Stomach (tissue), 8 donors: ENCODE measurements at regions not wholly inside any gene's neighbourhood (a gene's known extent, or its start where the extent isn't known, plus 50 kb on each side); places are given as distances from the start of the nearest gene placed in this dataset.

Experiments
- DNase-seq, 2 donors: peaks; one replicate each; pipeline versions ENCODE4 v3.0.0 to v3.0.0-alpha.2; 2013 to 2019
- H3K27ac ChIP-seq, 5 donors: fragments of 200-600 bp in 4 of 5; sonication (generic) in 4 of 5; one replicate each; pipeline ENCODE4 v1.5.1; 2013 to 2019; ENCODE audit warnings: mild to moderate bottlenecking in 1 of 5, moderate library complexity in 1 of 5
- H3K27me3 ChIP-seq, 3 donors: fragments of 200-600 bp; sonication (generic); one replicate each; pipeline ENCODE4 v1.5.1; 2017 to 2019; ENCODE audit warnings: mixed run types in 1 of 3
- H3K36me3 ChIP-seq, 4 donors: fragments of 200-600 bp; sonication (generic); 1 replicate in 3 of 4; 2 replicates in 1 of 4; pipeline ENCODE4 v1.5.1; 2016 to 2019
- H3K4me1 ChIP-seq, 4 donors: fragments of 200-600 bp; sonication (generic); one replicate each; pipeline ENCODE4 v1.5.1; 2016 to 2019
- H3K4me3 ChIP-seq, 4 donors: fragments of 200-600 bp; sonication (generic) in 3 of 4; one replicate each; pipeline ENCODE4 v1.5.1; 2016 to 2019; ENCODE audit warnings: mild to moderate bottlenecking in 1 of 4
- H3K9me3 ChIP-seq, 4 donors: fragments of 200-600 bp; sonication (generic); one replicate each; pipeline ENCODE4 v1.5.1; 2016 to 2019
- EP300 ChIP-seq: sonication (generic); formaldehyde crosslinking; IDR thresholded peaks from one replicate; pipeline ENCODE4 v1.6.1; 2017; ENCODE audit warnings: antibody characterized with exemption
- POLR2A ChIP-seq, 4 donors: fragments of 450-650 bp; IDR thresholded peaks; one replicate each; pipeline ENCODE4 v1.6.1; 2016; ENCODE audit warnings: antibody characterized with exemption in 4 of 4, control low read depth in 2 of 4, mild to moderate bottlenecking in 1 of 4, moderate library complexity in 1 of 4
- POLR2AphosphoS5 ChIP-seq, 3 donors: sonication (generic); formaldehyde crosslinking; IDR thresholded peaks; one replicate each; pipeline ENCODE4 v1.6.1; 2016; ENCODE audit warnings: antibody characterized with exemption in 3 of 3
- WGBS, 5 donors: extraction: QIAGEN DNeasy Blood & Tissue Kit in 3 of 5; methylation state at CpG; one replicate each; pipeline versions ENCODE4 v1.1.5 to v1.1.7; 2013 to 2018; 5-methylcytosine and 5-hydroxymethylcytosine counted together
- intact Hi-C: fragments of 100-400 bp; cut with DNase I; formaldehyde crosslinking; loops from one replicate; pipeline ENCODE4 v1.15.1; 2023; ENCODE audit warnings: low total_unique reads
- TF ChIP-seq, protein P1 (sequence below), 7 experiments: fragments of 450-650 bp in 4 of 7; fragments of 200-600 bp in 3 of 7; sonication (generic) in 3 of 7; IDR thresholded peaks; one replicate each; pipeline ENCODE4 v1.5.1; 2016 to 2019; ENCODE audit warnings: antibody characterized with exemption in 7 of 7, control low read depth in 2 of 7, mild to moderate bottlenecking in 1 of 7
- donor health status: healthy with polysubstance abuse.
- donor health status: Bipolar disorder and iron deficiency.
- donor health status: healthy.

- no peak overlapping the region for H3K27ac ChIP-seq
- TF ChIP-seq, protein P1, sequence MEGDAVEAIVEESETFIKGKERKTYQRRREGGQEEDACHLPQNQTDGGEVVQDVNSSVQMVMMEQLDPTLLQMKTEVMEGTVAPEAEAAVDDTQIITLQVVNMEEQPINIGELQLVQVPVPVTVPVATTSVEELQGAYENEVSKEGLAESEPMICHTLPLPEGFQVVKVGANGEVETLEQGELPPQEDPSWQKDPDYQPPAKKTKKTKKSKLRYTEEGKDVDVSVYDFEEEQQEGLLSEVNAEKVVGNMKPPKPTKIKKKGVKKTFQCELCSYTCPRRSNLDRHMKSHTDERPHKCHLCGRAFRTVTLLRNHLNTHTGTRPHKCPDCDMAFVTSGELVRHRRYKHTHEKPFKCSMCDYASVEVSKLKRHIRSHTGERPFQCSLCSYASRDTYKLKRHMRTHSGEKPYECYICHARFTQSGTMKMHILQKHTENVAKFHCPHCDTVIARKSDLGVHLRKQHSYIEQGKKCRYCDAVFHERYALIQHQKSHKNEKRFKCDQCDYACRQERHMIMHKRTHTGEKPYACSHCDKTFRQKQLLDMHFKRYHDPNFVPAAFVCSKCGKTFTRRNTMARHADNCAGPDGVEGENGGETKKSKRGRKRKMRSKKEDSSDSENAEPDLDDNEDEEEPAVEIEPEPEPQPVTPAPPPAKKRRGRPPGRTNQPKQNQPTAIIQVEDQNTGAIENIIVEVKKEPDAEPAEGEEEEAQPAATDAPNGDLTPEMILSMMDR (IDR thresholded peaks at IDR 0.05) = no peak
- no peak for TF ChIP-seq POLR2A (IDR thresholded peaks at IDR 0.05)
- TF ChIP-seq EP300 = no peak
- no peak overlapping the region for H3K4me3 ChIP-seq
- no peaks in the 10 kb centered on the region for H3K4me1 ChIP-seq
- intact Hi-C loops = no loop called here
- H3K9me3 ChIP-seq = no peaks in the 10 kb centered on the region
- 40 to 58% (median 48%) methylated on average over 1 of the region's 1 CpG for WGBS, 5 donors
- H3K36me3 ChIP-seq = no peaks in the 10 kb centered on the region
- H3K27me3 ChIP-seq = no peaks in the 10 kb centered on the region
- no peak for DNase-seq
Observed at GRCh38 chr3:106114220-106114619, 245.4 kb upstream of the CBLB start.

DNA sequence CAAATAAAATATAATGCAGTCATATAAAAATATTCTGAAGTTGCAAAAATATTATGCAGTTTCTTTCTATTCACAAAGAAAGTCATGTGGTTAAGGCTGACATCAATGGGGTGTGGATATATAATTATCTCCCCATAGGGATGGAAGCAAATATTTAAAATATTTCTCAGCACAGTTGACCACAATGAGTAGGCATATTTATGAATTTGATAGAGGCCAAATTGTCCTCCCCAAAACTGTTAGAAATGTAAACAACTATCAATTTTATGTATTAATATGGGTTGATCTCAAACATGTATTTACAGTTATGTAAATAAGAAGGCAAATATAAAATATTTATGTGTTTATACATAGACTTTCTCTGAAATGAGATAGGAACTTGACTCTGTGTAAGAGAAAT lies 246.0 kb upstream of the CBLB start:
- Histone ChIP-seq H3K27me3 (no peaks in the 10 kb centered on the region), H3K27ac (no peak overlapping the region), H3K9me3 (no peaks in the 10 kb centered on the region), H3K4me1 (no peaks in the 10 kb centered on the region), H3K36me3 (no peaks in the 10 kb centered on the region), H3K4me3 (no peak overlapping the region)
- no peak for DNase-seq
- intact Hi-C loops = no loop called here
- TF ChIP-seq, protein P1 (IDR thresholded peaks at IDR 0.05) = no peak
- TF ChIP-seq POLR2AphosphoS5 (IDR thresholded peaks at IDR 0.05) = no peak
- no peak for TF ChIP-seq EP300
- no peak for TF ChIP-seq POLR2A (IDR thresholded peaks at IDR 0.05)

DNA sequence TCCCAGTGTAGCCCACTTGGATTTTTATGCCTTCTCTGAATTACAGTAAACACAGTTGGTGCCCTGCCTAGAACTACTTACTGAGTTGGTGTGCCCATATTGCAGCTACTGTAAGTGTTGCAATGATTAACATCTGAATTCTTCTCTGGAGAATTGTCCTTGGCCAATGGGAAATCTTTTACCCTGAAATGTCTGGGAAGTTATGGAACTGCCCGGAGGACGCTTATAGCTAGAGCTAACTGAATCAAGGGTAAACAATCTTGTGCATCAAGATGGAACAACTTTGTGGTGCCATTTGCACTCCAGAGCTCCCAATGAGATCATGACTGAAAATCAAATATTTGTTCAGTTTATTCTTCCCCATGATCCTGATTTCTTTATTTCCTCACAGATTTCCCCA lies 246.7 kb upstream of the CBLB start:
- Histone ChIP-seq H3K36me3 (no peaks in the 10 kb centered on the region), H3K27me3 (no peaks in the 10 kb centered on the region), H3K4me1 (no peaks in the 10 kb centered on the region), H3K27ac (no peak overlapping the region), H3K9me3 (no peaks in the 10 kb centered on the region), H3K4me3 (no peak overlapping the region)
- TF ChIP-seq POLR2AphosphoS5 (IDR thresholded peaks at IDR 0.05) = no peak
- TF ChIP-seq, protein P1 (IDR thresholded peaks at IDR 0.05) = no peak
- no peak for TF ChIP-seq POLR2A (IDR thresholded peaks at IDR 0.05)
- TF ChIP-seq EP300 = no peak
- intact Hi-C loops = no loop called here
- WGBS, 5 donors = 91 to 96% (median 93%) methylated on average over 2 of the region's 2 CpGs
- DNase-seq = no peak

- Histone ChIP-seq H3K4me1 (no peaks in the 10 kb centered on the region), H3K9me3 (no peaks in the 10 kb centered on the region), H3K27ac (no peak overlapping the region), H3K4me3 (no peak overlapping the region), H3K27me3 (no peaks in the 10 kb centered on the region), H3K36me3 (no peaks in the 10 kb centered on the region)
- TF ChIP-seq POLR2A (IDR thresholded peaks at IDR 0.05) (no peak), POLR2AphosphoS5 (IDR thresholded peaks at IDR 0.05) (no peak), EP300 (no peak)
- no peak for DNase-seq
- intact Hi-C loops = no loop called here
- 92 to 98% (median 93%) methylated on average over 7 of the region's 7 CpGs for WGBS, 5 donors
Observed at GRCh38 chr3:106116733-106117489, 248.1 kb upstream of the CBLB start.

- intact Hi-C loops = no loop called here
- WGBS, 5 donors = 84 to 88% (median 86%) methylated on average over 3 of the region's 3 CpGs
- Histone ChIP-seq H3K27ac (no peak overlapping the region), H3K27me3 (no peaks in the 10 kb centered on the region), H3K36me3 (no peaks in the 10 kb centered on the region), H3K9me3 (no peaks in the 10 kb centered on the region), H3K4me1 (no peaks in the 10 kb centered on the region), H3K4me3 (no peak overlapping the region)
- no peak for DNase-seq
- TF ChIP-seq, protein P1 (IDR thresholded peaks at IDR 0.05) = no peak
- TF ChIP-seq EP300 (no peak), POLR2A (IDR thresholded peaks at IDR 0.05) (no peak), POLR2AphosphoS5 (IDR thresholded peaks at IDR 0.05) (no peak)
Observed at GRCh38 chr3:106117490-106117858, 248.7 kb upstream of the CBLB start.
